ENCODE measurements at regions not wholly inside any gene's neighbourhood (a gene's known extent, or its start where the extent isn't known, plus 50 kb on each side); places are given as distances from the start of the nearest gene placed in this dataset.
"Not testable (repeated sequence)": the region's sequence is repeated elsewhere in the genome, so short reads cannot be mapped to it uniquely, and the experiment has no call there.

DNA sequence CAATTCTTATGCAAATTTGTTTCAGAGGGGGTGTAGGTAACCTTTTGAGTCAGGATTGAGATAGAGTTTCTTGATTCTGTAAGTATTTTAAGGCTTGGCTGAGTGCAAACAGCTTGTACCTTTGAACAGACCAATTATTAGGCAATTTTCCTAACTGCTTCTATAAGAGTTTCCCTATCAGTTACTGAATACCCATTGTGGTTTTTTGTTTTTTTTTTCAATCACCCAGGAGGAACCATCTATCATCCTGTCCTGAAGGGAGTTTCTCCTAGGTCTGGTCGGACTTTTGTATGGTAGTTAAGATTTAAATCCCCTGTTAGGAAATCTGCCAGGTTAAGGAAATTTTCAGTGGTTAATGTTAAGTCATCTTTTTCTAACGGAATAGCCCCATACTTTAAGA is 319.4 kb upstream of the SLC39A10 start:
- DNase-seq (ENCODE audit: low read depth), result no peak
- no peak overlapping the region for H3K4me3 ChIP-seq (ENCODE audit: low read depth, low read length)
- TF ChIP-seq, protein P1, sequence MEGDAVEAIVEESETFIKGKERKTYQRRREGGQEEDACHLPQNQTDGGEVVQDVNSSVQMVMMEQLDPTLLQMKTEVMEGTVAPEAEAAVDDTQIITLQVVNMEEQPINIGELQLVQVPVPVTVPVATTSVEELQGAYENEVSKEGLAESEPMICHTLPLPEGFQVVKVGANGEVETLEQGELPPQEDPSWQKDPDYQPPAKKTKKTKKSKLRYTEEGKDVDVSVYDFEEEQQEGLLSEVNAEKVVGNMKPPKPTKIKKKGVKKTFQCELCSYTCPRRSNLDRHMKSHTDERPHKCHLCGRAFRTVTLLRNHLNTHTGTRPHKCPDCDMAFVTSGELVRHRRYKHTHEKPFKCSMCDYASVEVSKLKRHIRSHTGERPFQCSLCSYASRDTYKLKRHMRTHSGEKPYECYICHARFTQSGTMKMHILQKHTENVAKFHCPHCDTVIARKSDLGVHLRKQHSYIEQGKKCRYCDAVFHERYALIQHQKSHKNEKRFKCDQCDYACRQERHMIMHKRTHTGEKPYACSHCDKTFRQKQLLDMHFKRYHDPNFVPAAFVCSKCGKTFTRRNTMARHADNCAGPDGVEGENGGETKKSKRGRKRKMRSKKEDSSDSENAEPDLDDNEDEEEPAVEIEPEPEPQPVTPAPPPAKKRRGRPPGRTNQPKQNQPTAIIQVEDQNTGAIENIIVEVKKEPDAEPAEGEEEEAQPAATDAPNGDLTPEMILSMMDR (conservative IDR thresholded peaks at IDR 0.05; ENCODE audit: low read depth, low read length), result no peak

DNA sequence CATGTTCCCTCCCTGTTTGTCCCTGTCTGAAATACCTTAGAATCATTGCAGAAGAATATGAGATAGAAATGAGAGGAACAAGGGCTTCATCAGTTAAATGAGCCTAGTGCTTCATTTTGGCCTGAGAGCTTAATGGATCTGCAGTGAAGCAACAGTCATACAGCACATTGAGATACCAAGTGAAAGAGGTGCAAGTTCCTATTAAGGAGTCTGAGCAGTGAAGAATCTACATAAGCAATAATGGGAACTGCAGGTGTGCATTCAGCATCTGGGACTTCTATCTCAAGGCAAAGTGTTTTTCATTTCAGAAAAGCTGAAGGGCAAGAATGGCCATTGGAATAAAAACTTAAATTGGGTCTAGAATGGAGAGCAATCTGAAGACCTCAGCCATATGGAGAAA is 323.2 kb upstream of the SLC39A10 start:
- DNase-seq (ENCODE audit: low read depth), result no peak
- TF ChIP-seq, protein P1 (conservative IDR thresholded peaks at IDR 0.05; ENCODE audit: low read depth, low read length), result no peak
- H3K4me3 ChIP-seq (ENCODE audit: low read depth, low read length), result no peak overlapping the region

DNA sequence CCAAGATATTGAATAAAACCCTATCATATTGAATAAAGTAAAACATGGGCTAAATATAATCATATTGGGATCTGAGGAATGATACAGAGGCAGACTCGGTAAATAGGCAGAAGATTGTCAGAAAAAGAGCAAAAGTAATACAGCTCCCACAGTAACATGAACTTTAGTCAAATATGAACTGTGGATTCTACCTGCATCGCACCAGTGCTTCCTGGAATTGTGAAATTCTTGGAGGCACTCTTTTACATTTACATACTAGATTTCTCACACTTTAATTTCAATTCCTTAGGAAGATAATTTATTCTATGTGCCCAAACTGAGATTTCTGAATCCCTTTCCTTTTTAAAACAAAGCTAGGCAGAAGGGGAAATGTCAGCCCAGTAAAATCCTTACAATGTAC is 325.1 kb upstream of the SLC39A10 start:
- H3K4me3 ChIP-seq (ENCODE audit: low read depth, low read length), result no peak overlapping the region
- TF ChIP-seq, protein P1 (conservative IDR thresholded peaks at IDR 0.05; ENCODE audit: low read depth, low read length), result no peak
- DNase-seq (ENCODE audit: low read depth), result no peak

DNA sequence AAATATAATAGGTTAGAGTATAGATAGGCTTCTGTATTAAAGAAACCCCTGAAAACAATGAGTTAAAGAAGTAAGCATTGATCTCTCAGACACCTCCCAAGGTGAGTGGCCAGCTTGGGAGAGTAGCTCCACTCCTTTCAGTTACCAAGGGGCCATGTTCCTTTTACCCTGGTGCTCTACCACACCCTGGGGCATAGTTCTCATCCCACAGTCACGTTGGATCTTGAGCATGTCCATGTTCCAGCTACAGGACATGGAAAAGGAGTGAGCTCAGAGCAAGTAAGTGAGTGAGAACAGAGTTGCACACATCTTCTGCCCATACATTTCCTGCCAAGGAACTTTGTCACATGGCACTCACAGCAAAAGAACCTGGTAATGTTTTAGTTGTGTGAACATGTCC is 325.9 kb upstream of the SLC39A10 start:
- DNase-seq (ENCODE audit: low read depth), result no peak
- TF ChIP-seq, protein P1 (conservative IDR thresholded peaks at IDR 0.05; ENCODE audit: low read depth, low read length), result no peak
- no peak overlapping the region for H3K4me3 ChIP-seq (ENCODE audit: low read depth, low read length)

DNA sequence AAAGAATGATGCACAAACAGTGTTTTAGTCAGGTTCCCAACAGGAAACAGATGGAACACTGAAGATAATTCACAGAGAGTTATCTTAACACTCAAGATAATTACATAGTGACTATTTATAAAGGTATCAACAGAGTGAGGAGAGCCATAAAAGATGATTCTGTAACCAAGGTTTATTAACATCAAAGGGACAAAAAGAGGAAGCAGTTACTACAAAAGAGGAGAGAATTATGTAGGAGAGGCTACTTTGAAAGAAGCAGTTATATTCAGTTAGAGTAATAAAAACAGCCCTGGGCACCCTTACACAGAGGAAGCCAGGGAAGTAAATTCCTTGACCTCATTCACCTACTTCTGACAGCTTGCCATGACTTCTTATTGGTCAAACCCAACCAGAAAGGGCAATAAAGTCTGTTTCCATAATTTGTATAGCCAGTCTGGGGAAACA is 326.5 kb upstream of the SLC39A10 start:
- no peak overlapping the region for H3K4me3 ChIP-seq (ENCODE audit: low read depth, low read length)
- TF ChIP-seq, protein P1 (conservative IDR thresholded peaks at IDR 0.05; ENCODE audit: low read depth, low read length), result no peak
- no peak for DNase-seq (ENCODE audit: low read depth)

DNA sequence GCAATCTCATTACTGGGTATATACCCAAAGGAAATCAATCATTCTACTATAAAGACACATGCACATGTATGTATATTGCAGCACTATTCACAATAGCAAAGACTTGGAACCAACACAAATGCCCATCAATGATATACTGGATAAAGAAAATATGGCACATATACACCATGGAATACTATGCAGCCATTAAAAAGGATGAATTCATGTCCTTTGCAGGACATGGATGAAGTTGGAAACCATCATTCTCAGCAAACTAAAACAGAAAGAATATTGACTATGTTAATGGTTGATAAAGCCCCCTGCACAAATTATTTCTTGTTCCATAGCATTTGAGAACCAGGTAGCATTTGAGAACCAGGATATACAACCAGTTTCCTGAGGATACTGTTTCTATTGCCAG is 327.2 kb upstream of the SLC39A10 start:
- not testable (repeated sequence) for H3K4me3 ChIP-seq (ENCODE audit: low read depth, low read length); DNase-seq (ENCODE audit: low read depth)

DNA sequence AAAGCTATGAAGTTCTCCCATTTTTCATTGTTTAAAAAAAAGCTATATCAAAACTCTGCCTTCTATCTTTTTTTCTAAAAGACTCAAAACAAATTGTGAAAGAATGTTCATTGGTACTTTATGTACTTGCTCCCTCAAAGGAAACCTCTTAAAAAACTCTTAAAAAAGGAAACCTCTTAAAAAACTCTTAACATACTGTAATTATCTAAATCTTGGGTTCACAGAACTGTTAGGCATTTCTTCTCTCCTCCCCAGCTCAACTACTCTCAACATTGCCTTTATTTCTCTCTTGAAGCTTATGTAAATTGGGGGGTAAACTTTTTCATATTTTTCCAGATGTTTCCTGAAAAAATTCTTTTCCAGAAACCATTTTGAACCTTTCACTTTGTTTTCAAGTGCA is 330.5 kb upstream of the SLC39A10 start:
- DNase-seq (ENCODE audit: low read depth), result no peak
- no peak overlapping the region for H3K4me3 ChIP-seq (ENCODE audit: low read depth, low read length)
- TF ChIP-seq, protein P1 (conservative IDR thresholded peaks at IDR 0.05; ENCODE audit: low read depth, low read length), result no peak

DNA sequence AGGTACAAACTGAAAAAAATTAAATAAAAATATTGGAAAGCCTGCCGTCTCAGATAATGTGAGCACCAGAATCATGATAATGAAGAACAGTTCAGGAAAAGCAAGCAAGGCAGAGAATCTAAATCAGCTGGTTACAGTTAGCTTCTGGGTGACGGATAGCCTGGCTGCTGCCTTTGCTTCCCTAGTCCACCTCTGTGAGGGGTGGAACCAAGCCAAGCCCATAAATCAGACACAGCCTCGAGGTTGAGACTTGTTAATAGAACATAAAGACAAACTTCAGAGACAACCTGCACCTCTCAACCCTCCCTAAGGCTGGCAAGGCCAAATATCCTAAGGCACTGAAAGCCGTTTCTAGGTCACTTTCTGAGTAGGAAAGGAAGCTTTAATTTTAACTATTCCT is 334.7 kb upstream of the SLC39A10 start:
- H3K4me3 ChIP-seq (ENCODE audit: low read depth, low read length), result no peak overlapping the region
- TF ChIP-seq, protein P1 (conservative IDR thresholded peaks at IDR 0.05; ENCODE audit: low read depth, low read length), result no peak
- DNase-seq (ENCODE audit: low read depth), result no peak
